ENCODE measurements at regions not wholly inside any gene's neighbourhood (a gene's known extent, or its start where the extent isn't known, plus 50 kb on each side); places are given as distances from the start of the nearest gene placed in this dataset.
"Not testable (repeated sequence)": the region's sequence is repeated elsewhere in the genome, so short reads cannot be mapped to it uniquely, and the experiment has no call there.

DNA sequence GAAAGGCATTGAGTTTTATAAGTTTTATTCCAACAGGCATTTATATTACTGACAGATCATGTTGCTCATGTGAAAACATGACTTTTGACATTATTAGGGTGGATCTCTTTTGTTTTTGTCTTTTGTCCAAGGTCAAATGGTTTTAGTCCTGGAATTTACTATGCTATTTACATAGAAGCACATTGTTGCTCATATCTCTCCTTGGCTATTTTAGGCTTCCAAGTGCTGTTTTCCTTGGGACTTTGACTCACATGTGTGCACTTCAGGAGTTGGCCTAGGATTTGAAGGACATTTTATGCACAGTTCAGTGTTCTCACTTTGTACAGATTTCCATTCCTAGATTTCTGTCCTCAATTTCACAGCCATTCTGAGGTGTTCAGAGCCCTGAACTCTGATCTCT, 225.7 kb downstream of the PYDC2 start:
- Histone ChIP-seq H2BK5ac (ENCODE audit: low read depth, low read length, poor library complexity, severe bottlenecking) (no peak overlapping the region), H3K14ac (ENCODE audit: low read length in 2 of 2) (no peak overlapping the region), H3K4me2 (ENCODE audit: low read length, poor library complexity, severe bottlenecking) (no peak overlapping the region), H3K4ac (ENCODE audit: low read depth in 1 of 2, low read length in 2 of 2) (no peak overlapping the region), H3K18ac (ENCODE audit: low read depth in 1 of 2, low read length in 2 of 2) (no peak overlapping the region), H3K79me1 (replicated peaks; ENCODE audit: low read length, poor library complexity, severe bottlenecking) (no peaks in the 10 kb centered on the region), H3K9ac (ENCODE audit: low read length) (no peak overlapping the region), H3K23ac (ENCODE audit: low read length in 2 of 2) (no peak overlapping the region), H2AFZ (ENCODE audit: low read depth, low read length) (peak overlapping the region; percentile 42), H3K4me3 (ENCODE audit: insufficient read depth in 1 of 2, low read depth in 1 of 2, low read length in 2 of 2) (no peak overlapping the region), H3K27me3 (ENCODE audit: control insufficient read depth in 1 of 2, insufficient read depth in 1 of 2, low read length in 2 of 2) (no peaks in the 10 kb centered on the region), H2AK5ac (ENCODE audit: low read length, severe bottlenecking) (no peak overlapping the region), H2BK120ac (ENCODE audit: low read depth, low read length) (no peak overlapping the region), H3K9me3 (ENCODE audit: control insufficient read depth, low read length) (no peaks in the 10 kb centered on the region), H3K27ac (ENCODE audit: low read length, poor library complexity, severe bottlenecking) (no peak overlapping the region), H3K36me3 (ENCODE audit: control insufficient read depth in 1 of 2, insufficient read depth in 2 of 2, low read depth in 1 of 2, low read length in 2 of 2) (no peaks in the 10 kb centered on the region), H3K4me1 (ENCODE audit: control insufficient read depth, insufficient read depth, low read depth, low read length) (no peaks in the 10 kb centered on the region), H4K8ac (ENCODE audit: low read length) (no peak overlapping the region), H2BK12ac (ENCODE audit: low read length in 2 of 2) (no peak overlapping the region), H2BK15ac (ENCODE audit: low read depth, poor library complexity, severe bottlenecking) (no peak overlapping the region), H4K91ac (ENCODE audit: low read length) (no peak overlapping the region)
- DNase-seq, result no peak

DNA sequence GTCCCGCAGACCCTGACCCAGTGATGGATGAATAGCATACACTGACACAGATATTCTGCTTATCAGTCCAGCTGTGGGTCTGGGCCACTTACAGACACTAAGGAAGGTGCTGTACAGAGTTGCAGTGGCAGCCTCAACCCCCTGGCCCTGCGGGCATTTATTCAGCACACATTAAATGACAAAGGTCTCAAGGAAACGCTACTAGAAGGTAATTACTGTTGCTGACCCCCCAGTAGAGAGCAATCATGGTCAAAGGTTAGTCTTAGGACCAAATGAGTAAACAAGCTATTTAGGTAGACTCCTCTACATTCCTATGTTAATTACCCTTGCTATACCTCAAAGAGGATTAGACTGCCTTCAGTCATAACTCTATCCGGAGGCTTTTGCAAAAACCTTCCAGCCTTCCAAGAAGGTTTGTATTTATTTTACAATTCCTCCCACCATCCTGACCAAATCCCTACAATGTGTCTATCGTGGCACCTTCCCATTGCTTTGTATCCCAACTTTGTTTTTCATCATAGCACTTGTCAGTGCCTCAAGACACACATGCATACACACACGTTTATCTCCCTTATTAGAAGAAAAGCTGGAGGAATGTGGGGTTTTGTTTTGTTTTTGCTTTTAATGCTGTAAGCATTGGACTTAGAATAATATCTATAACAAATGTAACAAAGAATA, 227.9 kb downstream of the PYDC2 start:
- Histone ChIP-seq H2BK12ac (ENCODE audit: low read length in 2 of 2) (no peak overlapping the region), H3K36me3 (ENCODE audit: control insufficient read depth in 1 of 2, insufficient read depth in 2 of 2, low read depth in 1 of 2, low read length in 2 of 2) (no peaks in the 10 kb centered on the region)
- 54% methylated on average over 5 of the region's 6 CpGs for WGBS

DNA sequence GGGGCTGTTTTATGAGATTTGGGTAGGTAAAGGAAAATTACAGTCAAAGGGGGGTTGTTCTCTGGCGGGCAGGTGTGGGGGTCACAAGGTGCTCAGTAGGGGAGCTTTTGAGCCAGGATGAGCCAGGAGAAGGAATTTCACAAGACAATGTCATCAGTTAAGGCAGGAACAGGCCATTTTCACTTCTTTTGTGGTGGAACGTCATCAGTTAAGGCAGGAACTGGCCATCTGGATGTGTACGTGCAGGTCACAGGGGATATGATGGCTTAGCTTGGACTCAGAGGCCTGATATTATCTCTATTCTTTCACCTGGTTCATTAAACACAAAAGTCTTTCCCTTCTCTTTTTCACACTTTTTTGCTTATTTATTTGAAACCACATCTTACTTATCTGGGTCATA, 230.2 kb downstream of the PYDC2 start:
- not testable (repeated sequence) for H2AK5ac ChIP-seq (ENCODE audit: low read length, severe bottlenecking); H3K18ac ChIP-seq (ENCODE audit: low read depth in 1 of 2, low read length in 2 of 2); H3K27ac ChIP-seq (ENCODE audit: low read length, poor library complexity, severe bottlenecking); H2BK5ac ChIP-seq (ENCODE audit: low read depth, low read length, poor library complexity, severe bottlenecking); H3K4me2 ChIP-seq (ENCODE audit: low read length, poor library complexity, severe bottlenecking); H2AFZ ChIP-seq (ENCODE audit: low read depth, low read length); H3K4ac ChIP-seq (ENCODE audit: low read depth in 1 of 2, low read length in 2 of 2); H3K14ac ChIP-seq (ENCODE audit: low read length in 2 of 2); H3K23ac ChIP-seq (ENCODE audit: low read length in 2 of 2); H3K9ac ChIP-seq (ENCODE audit: low read length); H3K36me3 ChIP-seq (ENCODE audit: control insufficient read depth in 1 of 2, insufficient read depth in 2 of 2, low read depth in 1 of 2, low read length in 2 of 2); H2BK12ac ChIP-seq (ENCODE audit: low read length in 2 of 2); H2BK120ac ChIP-seq (ENCODE audit: low read depth, low read length); H3K79me1 ChIP-seq (replicated peaks; ENCODE audit: low read length, poor library complexity, severe bottlenecking); DNase-seq; H3K9me3 ChIP-seq (ENCODE audit: control insufficient read depth, low read length); H4K91ac ChIP-seq (ENCODE audit: low read length); H3K27me3 ChIP-seq (ENCODE audit: control insufficient read depth in 1 of 2, insufficient read depth in 1 of 2, low read length in 2 of 2); H4K8ac ChIP-seq (ENCODE audit: low read length); H3K4me3 ChIP-seq (ENCODE audit: insufficient read depth in 1 of 2, low read depth in 1 of 2, low read length in 2 of 2); H2BK15ac ChIP-seq (ENCODE audit: low read depth, poor library complexity, severe bottlenecking); H3K4me1 ChIP-seq (ENCODE audit: control insufficient read depth, insufficient read depth, low read depth, low read length)
- WGBS, result 96% methylated on average over 3 of the region's 3 CpGs

More for the DNA sequence above, 227.9 kb downstream of the PYDC2 start:
- Histone ChIP-seq H2AK5ac (ENCODE audit: low read length, severe bottlenecking) (no peak overlapping the region), H3K18ac (ENCODE audit: low read depth in 1 of 2, low read length in 2 of 2) (no peak overlapping the region), H3K4me3 (ENCODE audit: insufficient read depth in 1 of 2, low read depth in 1 of 2, low read length in 2 of 2) (no peak overlapping the region), H2BK120ac (ENCODE audit: low read depth, low read length) (no peak overlapping the region), H3K4me2 (ENCODE audit: low read length, poor library complexity, severe bottlenecking) (no peak overlapping the region), H3K4ac (ENCODE audit: low read depth in 1 of 2, low read length in 2 of 2) (no peak overlapping the region), H3K23ac (ENCODE audit: low read length in 2 of 2) (no peak overlapping the region), H3K27me3 (ENCODE audit: control insufficient read depth in 1 of 2, insufficient read depth in 1 of 2, low read length in 2 of 2) (no peaks in the 10 kb centered on the region), H3K79me1 (replicated peaks; ENCODE audit: low read length, poor library complexity, severe bottlenecking) (no peaks in the 10 kb centered on the region), H3K4me1 (ENCODE audit: control insufficient read depth, insufficient read depth, low read depth, low read length) (no peaks in the 10 kb centered on the region), H2BK15ac (ENCODE audit: low read depth, poor library complexity, severe bottlenecking) (no peak overlapping the region), H3K14ac (ENCODE audit: low read length in 2 of 2) (no peak overlapping the region), H2BK5ac (ENCODE audit: low read depth, low read length, poor library complexity, severe bottlenecking) (no peak overlapping the region), H3K9me3 (ENCODE audit: control insufficient read depth, low read length) (no peaks in the 10 kb centered on the region), H3K9ac (ENCODE audit: low read length) (no peak overlapping the region), H4K8ac (ENCODE audit: low read length) (no peak overlapping the region), H2AFZ (ENCODE audit: low read depth, low read length) (no peak overlapping the region), H3K27ac (ENCODE audit: low read length, poor library complexity, severe bottlenecking) (no peak overlapping the region), H4K91ac (ENCODE audit: low read length) (no peak overlapping the region)
- DNase-seq, result no peak

DNA sequence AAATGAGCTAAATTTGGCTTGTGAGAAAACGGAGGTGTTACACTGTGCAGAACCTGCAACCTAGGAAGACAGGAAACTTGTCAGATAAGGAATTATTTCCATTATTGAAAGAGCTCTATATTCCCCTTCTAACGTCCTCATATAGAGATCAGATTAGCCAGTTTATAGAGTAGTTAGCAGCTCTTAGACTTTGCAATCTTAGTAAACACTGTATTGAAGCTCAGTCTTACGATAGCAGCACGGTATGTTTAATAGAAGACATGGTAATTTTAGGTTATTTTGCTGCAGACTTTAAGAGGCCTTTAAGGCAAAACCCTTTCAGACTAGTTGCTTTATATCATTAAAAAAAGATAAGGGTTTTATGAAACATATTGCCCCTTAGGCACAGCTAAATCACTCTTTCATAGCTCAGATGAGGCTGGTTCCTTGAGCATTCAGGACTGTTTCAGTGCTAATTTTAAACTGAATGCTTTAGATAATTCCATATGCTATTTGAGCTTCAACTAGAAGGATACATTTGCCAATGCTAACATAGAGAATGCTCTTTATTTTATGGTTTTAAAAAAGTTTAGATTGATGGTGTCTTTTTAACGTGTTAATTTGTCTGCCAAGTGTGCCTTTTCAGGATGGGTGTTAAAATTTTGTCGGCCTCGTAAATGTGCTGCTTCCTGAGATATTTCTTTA, 234.3 kb downstream of the PYDC2 start:
- Histone ChIP-seq H2BK120ac (ENCODE audit: low read depth, low read length) (no peak overlapping the region), H3K4me2 (ENCODE audit: low read length, poor library complexity, severe bottlenecking) (no peak overlapping the region), H3K4me1 (ENCODE audit: control insufficient read depth, insufficient read depth, low read depth, low read length) (no peaks in the 10 kb centered on the region), H3K9ac (ENCODE audit: low read length) (no peak overlapping the region), H2BK15ac (ENCODE audit: low read depth, poor library complexity, severe bottlenecking) (no peak overlapping the region), H4K8ac (ENCODE audit: low read length) (no peak overlapping the region), H4K91ac (ENCODE audit: low read length) (no peak overlapping the region), H2BK5ac (ENCODE audit: low read depth, low read length, poor library complexity, severe bottlenecking) (no peak overlapping the region), H2BK12ac (ENCODE audit: low read length in 2 of 2) (no peak overlapping the region), H3K4ac (ENCODE audit: low read depth in 1 of 2, low read length in 2 of 2) (no peak overlapping the region), H3K79me1 (replicated peaks; ENCODE audit: low read length, poor library complexity, severe bottlenecking) (no peaks in the 10 kb centered on the region), H2AK5ac (ENCODE audit: low read length, severe bottlenecking) (no peak overlapping the region), H3K14ac (ENCODE audit: low read length in 2 of 2) (no peak overlapping the region), H2AFZ (ENCODE audit: low read depth, low read length) (no peak overlapping the region), H3K9me3 (ENCODE audit: control insufficient read depth, low read length) (peaks cover 4% of the 10 kb centered on the region), H3K27ac (ENCODE audit: low read length, poor library complexity, severe bottlenecking) (no peak overlapping the region), H3K4me3 (ENCODE audit: insufficient read depth in 1 of 2, low read depth in 1 of 2, low read length in 2 of 2) (no peak overlapping the region), H3K27me3 (ENCODE audit: control insufficient read depth in 1 of 2, insufficient read depth in 1 of 2, low read length in 2 of 2) (no peaks in the 10 kb centered on the region), H3K18ac (ENCODE audit: low read depth in 1 of 2, low read length in 2 of 2) (no peak overlapping the region), H3K23ac (ENCODE audit: low read length in 2 of 2) (no peak overlapping the region), H3K36me3 (ENCODE audit: control insufficient read depth in 1 of 2, insufficient read depth in 2 of 2, low read depth in 1 of 2, low read length in 2 of 2) (no peaks in the 10 kb centered on the region)
- DNase-seq, result no peak
- 67% methylated on average over 4 of the region's 7 CpGs for WGBS

All from mesenchymal stem cell (in vitro differentiated cells and primary cell).